GM18508 (cell line): ENCODE measurements at regions not wholly inside any gene's neighbourhood (a gene's known extent, or its start where the extent isn't known, plus 50 kb on each side); places are given as distances from the start of the nearest gene placed in this dataset.
A peak's percentile ranks its signal among the peaks of the same experiment; 100 is the strongest.
"Not testable (repeated sequence)": the region's sequence is repeated elsewhere in the genome, so short reads cannot be mapped to it uniquely, and the experiment has no call there.

Source experiments
- ATAC-seq: cut with Tn5 transposase; IDR thresholded peaks from one replicate; pipeline ENCODE4 v1.9.1; 2021; ENCODE audit warnings: moderate number of reproducible peaks; ENCODE audit not compliant: insufficient read depth, unreplicated experiment

DNA sequence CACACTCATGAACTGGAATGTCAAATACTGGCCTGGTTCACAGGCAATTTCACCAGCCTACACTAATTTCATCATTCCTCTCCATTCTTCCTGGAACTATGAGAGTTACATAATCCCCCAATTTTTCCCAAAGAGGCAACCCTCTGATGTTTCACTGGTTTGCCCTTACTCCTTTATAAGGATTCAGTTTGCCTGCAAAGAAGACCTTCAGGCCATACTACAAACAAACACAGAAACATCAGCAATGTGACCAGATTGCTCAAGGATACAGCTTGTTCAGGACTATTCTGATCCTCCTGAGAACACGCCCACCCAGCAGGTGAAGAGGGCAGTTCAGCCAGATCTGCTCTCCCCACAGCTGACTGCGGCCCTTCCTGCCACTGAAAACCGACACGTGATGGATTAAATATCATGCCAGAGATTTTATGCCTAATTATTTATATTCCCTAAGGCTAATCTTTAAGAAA is 215.5 kb downstream of the ETAA1 start:
- ATAC-seq = no peak

DNA sequence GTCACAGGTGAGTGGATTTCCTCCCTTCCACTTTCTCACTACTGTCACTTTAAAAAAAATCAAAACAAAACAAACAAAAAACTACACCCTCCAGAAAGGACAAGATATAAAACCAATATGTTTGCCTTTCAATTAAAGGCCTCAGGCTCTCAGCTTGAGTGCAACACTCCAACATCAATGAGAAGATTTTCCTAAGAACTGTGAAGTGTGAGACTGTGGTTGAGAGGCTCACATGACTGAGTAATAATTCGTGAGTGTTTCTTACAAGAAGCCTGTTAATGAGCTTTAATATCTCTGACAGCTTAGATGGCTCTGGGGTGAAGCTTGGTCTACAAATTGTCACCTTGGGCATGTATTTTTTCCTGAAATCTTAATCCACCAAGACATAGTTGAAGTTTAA is 216.1 kb downstream of the ETAA1 start:
- no peak for ATAC-seq

DNA sequence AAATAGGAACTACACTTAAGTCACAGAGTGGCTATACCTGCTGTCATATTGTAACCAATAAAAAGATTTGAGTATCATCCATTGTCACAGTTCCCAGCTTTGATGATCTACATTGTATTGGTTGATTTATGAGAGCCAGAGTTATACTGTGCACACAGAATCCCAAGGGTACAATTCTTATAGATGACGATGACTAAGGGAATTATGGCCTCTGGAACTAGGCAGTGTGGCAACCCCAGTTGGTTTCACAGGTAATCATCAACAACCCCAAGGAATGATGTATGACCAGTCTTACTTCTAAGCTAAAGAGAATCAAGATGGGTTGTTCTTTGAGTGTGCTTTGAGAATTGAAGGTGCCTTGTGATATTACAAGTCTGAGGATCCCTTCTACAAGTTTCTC is 217.3 kb downstream of the ETAA1 start:
- no peak for ATAC-seq

DNA sequence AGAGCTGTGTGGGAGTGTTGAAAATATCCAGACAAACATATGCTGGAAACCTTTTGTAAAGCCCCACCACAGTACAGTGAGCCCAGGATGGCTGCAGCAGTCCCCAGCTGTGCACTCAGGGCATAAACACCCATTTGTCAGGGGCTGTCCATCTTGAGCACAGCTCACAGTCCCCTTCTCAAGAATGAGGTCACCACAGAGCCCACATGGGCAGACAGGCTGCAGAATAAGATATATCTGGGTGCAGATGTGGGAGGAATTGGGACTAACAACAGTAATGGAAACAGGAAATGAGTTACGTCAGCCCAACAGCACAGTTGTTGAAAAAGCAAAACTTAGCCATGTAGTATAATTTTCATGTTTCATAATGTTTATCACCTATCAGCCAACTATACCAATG is 219.6 kb downstream of the ETAA1 start:
- peak; percentile 81 for ATAC-seq

DNA sequence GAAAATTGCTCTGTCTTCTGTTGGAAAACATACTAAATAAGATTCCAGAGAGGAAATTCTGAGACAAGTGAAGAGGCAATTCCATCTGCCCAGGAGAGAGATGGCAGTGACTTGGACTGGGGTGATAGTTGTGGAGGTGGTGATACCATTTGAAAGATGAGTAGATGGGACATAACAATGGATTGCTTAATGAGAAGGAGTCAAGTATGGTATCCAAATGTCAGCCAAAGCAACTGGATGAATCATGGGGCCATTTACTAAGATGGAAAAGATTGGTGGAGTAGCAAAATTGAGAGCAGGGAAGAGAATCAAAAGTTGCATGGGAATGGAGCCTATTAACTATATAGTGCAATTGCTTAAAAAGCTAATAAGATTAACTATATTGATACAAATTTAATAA is 222.1 kb downstream of the ETAA1 start:
- ATAC-seq = no peak

DNA sequence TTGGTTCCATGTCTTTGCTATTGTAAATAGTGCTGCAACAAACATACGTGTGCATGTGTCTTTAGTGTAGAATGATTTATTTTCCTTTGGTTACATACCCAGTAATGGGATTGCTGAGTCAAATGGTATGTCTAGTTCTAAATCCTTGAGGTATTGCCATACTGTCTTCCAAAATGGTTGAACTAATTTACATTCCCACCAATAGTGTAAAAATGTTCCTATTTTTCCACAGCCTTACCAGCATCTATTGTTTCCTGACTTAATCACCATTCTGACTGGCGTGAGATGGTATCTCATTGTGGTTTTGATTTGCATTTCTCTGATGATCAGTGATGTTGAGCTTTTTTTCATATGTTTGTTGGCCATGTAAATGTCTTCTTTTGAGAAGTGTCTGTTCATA is 226.6 kb downstream of the ETAA1 start:
- ATAC-seq = not testable (repeated sequence)

DNA sequence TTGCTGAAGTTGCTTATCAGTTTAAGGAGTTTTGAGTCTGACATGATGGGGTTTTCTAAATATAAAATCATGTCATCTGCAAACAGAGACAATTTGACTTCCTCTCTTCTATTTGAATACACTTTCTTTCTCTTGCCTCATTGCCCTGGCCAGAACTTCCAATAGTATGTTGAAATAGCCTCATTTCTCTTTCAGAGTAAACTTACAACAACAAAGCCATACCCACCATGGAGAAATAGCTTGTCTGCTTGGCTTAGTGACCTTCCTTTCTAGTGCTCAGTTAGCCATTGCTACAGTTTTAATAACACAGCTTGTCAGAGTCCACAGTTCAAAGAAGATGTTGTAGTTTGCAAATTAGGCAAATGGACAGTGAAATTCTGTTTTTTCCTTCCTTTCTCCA is 228.0 kb downstream of the ETAA1 start:
- ATAC-seq = no peak

DNA sequence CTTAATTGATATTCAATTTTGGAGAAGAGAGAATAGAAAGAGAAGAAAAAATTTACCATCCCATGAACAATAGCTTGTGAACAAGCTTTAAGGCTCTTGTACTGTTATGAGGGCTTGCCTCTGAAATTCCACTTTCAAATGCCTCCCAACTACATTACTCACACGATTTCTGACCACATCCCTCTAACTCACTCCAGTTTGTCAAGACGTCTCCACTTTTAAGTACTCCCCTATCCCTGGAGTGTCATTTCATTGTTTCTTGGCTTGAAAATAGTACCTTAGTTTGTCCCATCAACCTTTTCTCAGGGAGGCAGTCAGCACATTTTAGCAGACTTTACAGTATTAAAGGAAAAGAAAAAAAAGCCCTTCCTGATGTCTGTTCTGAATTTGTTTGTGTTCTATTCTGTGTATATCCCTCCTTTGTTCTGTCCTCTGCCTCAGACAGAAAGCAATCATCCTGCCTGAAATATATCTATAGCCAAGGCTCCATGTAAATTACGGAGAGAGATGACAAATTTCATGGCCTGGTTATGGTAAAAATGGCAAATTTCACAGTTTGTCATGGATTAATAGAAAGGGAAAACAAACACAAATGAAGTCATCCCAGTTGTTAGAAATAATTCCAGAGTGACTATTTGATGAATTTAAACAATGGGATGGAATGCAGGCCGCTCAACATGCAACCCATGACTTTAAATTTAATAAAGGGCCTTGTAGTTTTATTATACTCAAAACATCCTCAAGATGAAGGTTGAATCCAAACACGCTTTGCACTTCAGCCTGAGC is 228.8 kb downstream of the ETAA1 start:
- ATAC-seq = no peak

DNA sequence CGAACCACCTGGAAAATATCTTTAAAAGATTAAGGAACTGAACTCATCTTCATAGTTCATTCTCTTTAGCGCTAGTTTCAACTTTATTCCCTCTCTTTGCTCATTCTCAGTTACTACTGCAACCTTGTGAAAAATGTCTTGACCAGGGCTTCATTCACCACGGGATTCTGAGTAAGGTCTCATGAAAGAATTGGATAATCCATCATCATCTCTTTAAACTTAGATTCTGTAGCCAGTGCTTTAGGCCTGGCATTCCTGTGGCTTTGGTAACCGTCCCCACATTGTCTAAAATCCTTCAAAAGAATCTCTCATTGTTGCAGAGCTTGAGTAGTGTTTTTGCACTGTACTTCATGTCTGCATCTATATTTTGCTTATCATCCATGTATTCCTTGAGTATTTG is 229.5 kb downstream of the ETAA1 start:
- ATAC-seq = no peak

DNA sequence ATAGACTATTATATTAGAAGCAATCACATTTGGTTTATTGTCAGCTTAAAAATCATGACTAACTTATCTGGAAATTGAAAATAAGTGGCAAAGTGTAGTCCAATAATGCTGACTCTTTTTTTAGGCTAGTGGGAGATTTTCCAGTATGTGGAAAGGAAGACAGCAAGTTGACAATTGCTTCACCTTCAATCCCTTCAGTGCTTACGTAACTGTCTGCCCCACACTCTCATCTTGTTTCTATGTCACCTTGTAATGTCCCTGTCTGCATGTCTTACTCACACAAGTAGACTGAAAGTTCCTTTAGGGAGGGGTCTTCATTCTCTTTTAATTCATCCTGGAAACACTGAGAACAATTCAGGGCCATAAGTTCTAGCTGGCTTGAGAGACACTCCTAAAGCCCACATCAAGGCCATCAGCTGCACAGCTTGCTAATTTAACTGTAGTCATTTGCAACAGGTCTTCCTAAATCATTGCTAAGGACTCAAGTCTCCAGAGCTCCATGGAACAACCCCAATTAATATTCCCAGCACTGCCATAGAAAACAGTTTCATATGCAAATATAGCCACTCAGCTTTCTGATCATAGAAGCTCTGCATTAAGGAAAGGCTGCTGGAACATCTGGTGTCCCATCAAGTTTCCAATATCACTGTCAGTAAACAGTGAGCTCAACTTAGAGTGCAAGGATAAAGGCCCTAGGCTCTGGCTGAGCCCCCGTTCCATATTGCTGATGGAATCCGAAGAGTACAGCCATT is 230.5 kb downstream of the ETAA1 start:
- ATAC-seq = no peak

DNA sequence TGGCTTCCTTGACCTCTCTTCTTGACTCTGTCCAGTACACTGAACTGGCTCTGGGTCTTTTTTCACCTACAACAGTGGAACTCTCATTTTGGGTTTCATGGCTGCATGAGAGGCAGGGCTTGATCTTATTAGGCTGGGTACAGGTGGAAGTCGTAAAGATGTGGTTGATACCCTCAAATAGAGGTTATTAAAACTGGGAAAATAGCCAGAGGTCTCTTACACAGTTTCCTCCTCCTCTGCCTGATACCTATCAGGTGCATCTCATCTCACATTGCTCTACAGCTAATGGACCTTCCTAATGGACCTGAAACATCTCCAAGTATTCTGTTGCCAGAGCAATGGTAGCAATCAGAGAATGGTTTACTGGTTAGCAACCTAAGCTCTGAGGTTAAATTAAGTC is 231.8 kb downstream of the ETAA1 start:
- ATAC-seq = no peak

DNA sequence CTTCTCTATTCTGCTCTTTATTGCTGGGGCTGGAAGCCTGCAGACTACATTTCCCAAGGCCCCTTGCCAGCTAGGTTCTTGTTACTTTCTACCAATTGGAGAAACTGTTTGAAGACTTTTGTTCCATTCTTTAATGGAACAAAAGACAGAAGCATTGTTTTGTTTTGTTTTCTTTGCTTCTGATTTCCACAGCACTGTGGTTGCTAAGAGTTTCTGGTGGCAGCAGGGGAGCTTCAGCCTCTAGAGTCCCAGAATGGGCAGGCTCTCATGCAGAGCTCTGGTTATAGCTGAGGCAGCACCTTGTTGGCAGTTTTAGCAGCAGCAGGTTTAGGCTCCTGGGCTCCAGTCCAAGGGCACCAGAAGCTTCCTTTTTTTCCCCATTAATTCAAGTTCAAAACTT is 234.3 kb downstream of the ETAA1 start:
- ATAC-seq = no peak

DNA sequence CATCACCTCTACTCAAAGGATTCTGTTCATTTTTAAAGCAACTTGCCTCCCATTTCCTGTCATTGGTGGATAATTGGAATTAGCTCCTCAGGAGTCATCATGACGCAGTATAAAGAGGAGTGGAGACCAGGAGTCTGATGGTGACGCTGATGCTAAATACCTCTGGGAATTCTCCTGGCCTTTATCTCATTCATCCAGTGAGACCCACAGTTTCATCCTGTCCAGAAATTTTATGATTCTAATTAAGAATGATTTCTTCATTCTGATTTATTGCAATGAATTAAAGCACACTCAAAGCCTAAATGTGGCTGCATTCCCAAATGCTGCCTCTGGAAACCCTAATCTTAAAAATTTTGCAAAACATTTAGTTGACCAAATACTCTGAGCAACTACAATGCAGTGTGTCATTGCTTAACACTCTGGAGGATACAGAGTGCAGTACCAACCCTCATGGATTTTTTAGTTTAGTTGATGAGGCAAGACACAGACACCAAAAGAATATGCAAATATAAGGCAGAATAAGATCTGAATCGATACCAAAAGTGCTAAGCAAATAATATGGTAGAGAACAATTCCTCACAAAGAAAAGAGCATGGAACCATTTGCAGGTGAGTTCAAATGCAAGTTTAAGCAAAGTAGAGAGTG is 236.2 kb downstream of the ETAA1 start:
- no peak for ATAC-seq

DNA sequence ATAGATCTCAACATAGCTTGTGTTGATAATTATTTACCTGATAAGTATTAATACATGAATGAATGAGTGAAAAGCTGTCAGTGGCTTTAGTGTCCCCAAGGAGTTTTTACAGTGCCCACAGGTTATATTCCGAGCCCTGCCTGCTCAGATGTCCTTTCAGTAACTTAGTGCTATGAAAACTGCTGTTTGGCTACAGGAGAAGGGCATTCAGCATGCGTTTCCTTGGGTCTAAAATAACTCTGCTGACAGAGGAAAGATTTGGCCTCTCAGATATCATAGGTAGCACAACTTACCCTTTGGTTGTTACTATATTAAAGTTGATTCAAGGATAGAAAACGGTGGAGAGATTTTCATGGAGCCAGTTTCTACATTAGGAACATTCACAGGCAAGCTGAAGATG is 241.0 kb downstream of the ETAA1 start:
- ATAC-seq = no peak

DNA sequence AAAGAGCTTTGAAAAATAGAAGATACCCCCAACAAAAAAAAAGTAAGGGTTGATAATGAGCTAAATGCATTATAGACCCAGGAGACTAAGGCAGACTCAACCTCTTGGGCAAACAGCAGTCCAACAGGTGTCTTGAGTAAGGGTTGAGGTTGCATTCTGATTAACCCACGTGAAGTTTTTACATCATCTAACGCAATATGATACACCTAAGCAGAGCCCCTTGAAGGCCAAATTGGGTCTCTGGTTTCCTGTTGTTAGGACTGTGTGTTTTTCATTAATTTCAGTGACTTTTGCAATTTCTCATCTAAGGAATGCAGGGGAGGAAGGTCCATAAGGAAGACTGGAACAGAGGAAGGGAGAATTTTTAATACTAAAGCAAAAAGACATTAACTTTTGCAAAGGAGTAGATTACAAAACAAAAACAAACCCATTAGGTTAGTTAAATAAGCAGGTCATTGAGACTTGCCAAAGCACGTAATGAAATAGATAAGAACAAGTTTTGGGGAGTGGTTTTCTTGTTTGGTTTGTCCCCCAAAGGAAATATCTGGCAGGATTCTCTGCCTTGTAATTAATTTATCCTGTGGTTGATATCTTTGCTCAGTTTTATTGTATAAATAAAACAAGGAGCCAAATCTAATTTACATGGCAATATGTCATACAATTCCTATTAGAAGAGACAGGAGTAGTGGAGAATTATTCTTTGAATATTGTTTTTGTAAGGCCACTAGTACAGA is 244.3 kb downstream of the ETAA1 start:
- no peak for ATAC-seq

DNA sequence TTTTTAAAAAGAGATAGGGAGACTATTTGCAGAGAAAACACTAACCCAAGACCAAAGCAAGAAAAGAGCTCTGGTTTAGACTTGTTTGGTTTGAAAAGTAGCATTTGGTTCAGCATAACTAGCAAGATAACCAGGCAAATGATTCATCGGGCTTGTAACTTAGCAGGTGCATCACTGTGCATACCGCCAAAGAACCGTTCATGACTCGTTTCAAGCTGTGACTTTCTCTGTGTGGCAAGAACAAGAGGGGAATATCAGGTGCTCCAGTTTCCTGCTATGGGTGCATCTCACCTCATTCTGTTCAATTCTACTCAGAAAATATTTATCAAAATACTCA is 244.9 kb downstream of the ETAA1 start:
- ATAC-seq = no peak

DNA sequence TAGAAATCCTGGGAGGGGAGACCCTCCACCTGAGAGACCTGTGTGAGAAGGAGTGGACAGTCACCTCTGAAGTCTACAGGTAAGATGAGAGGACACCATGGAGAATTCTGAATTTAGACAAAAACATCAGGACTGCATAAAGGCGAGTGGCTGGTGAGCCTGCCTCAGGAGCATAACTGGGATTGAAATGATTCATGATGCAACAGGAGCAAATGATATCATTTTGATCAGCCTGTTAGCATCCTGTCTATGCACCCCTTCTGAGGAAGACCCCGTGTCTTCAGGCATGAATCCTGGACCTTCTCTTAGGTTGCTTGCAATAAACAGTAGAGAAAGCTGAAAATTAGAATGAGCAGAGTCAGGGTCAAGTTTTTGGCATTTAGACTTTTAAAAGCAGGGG is 245.8 kb downstream of the ETAA1 start:
- ATAC-seq = no peak

DNA sequence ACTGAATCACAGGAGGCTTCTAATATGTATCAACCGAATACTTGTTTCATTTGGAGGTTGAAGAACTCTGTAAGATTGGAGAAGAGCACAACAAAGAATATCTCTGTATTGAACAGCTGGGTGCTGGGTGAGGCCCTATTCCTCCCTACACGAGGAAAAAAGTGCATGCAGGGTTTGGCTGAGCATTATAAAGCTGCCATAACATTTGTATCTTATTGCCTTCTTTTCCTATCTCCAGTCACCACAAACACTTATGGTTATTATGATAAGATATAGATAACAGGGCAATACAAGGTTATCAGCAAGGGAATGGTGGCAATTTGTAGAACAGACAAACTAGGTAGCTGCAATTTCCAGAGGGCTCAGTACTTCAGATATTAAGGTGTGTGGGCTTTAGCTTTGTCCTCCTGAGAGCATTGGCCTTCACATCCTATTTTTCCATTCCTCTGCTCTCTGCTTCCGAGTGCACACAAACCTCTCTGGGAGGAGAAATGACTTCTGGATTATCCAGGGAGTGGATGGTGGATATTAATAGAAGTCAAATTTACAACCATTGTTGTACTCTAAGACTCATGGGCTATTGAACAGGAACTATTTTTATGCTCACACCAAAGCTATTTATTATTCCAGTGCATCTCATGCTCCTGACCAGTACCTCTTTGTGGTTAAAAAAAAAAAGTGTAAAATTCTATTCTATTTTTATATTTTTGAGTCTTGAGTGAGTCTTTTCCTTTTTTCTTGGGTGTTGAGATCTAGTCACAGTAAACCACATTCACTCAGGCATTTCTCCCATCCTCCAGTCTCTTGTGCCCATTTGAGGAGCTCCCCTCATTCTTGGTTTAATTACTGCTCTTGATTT is 248.4 kb downstream of the ETAA1 start:
- ATAC-seq = no peak

DNA sequence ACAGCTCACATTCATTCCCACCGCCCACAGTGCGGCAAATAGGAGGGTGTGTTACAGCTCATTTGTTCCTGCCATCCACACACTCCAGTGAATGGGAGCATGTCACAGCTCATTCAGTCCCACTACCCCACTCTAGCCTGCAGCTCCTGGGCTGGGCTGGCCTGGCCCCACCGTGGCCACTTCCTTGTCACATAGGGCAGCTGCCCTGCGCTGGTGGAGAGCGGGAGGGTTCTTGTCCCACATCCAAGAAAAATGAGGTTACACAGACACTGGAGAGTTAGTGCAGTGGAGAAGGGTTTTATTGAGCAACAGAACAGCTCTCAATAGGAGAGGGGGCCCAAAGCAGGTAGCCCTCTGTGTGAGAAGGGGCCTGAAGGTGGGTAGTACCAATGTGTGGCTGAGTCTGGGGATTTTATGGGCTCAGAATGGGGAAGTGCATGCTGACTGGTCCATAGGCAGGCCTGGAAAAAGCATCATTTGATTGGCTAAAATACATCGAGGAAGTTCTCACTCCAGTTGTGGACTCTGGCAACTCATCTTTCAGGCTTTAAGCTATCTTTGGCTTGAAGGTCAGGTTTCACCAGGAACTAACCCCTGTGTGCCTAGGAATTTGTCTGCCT is 249.7 kb downstream of the ETAA1 start:
- no peak for ATAC-seq
